GM19324 (cell line): ENCODE measurements at regions not wholly inside any gene's neighbourhood (a gene's known extent, or its start where the extent isn't known, plus 50 kb on each side); places are given as distances from the start of the nearest gene placed in this dataset.
A peak's percentile ranks its signal among the peaks of the same experiment; 100 is the strongest.

ENCODE experiments used
- ATAC-seq: cut with Tn5 transposase; IDR thresholded peaks from one replicate; pipeline ENCODE4 v1.9.1; 2021; ENCODE audit warnings: mild to moderate bottlenecking, moderate library complexity; ENCODE audit not compliant: unreplicated experiment, low FRiP score

- ATAC-seq, result no peak
These were observed 552.1 kb downstream of the TFEC start for GRCh38 chr7:115478426-115478825.

DNA sequence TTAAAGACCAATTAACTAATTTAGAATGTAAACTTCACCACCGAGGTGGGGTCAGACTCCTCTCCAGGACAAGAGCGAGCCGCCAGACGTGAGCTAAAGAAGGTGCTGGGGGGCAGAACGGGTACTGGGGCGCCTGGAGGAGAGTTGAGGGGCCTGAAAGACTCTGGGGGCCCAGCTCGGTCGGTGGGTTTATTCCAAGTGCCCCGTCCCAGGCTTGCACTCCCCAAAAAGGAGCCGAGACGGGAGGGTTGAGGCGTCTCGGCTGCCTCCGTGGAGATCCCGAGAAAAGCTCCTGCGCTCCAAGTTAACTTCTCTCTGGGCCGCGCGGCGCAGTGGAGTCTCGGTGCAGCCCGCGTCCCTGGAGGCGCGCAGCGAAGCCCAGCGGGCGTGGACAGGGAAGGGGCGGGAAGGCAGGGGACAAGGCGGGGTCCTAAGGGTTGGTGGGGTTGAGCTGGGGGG is 553.3 kb downstream of the TFEC start:
- ATAC-seq, result no peak

DNA sequence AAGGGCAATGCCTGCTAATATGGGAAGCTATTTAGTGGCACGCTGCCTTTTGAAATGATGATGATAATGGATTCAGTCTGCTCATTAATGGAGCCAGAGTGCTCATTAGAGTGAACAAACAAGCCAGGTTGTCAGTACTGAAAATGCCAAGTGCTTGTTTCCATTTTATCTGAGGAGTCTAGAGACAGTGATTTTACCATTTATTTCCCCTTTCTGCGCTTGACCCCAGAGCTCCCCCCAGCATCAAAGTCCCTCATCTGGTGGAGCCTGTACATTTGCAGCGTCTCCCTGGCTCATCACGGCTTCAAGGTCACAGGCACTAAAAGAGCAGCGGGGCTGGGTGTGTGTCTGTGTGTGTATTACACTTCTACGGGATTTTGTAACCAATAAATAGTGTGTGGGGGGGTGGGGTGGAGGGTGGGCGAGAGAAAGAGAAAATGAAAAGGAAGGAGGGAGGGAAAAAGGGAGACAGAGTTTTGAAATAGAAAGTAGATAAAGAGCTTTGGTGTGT is 553.8 kb downstream of the TFEC start:
- ATAC-seq, result no peak

GRCh38 chr7:115475761-115476385 is 554.0 kb downstream of the MDFIC start:
- no peak for ATAC-seq

DNA sequence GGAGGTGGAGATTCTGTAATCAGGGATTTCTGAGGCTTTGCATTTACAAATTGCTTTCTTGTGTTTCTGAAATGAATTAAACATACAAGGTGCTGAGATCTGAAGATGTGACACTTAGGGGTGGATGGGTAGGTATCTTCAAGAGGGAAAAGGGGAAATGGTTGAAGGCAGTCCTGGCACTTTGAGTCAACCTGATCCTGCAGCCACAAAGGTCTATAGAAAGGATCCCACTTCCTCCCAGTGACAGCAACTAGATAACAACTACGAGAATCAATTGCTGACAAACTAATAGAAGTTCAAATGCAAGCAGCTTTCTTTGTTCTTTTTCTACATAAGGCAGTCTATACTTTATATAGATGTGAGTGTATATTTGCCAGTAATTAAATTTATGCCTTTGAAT is 553.3 kb downstream of the MDFIC start:
- no peak for ATAC-seq

GRCh38 chr7:115474137-115474536 is 552.2 kb downstream of the MDFIC start:
- ATAC-seq, result no peak

GRCh38 chr7:115471891-115472290 is 550.0 kb downstream of the MDFIC start:
- no peak for ATAC-seq

GRCh38 chr7:115462301-115463015 is 540.6 kb downstream of the MDFIC start:
- no peak for ATAC-seq

GRCh38 chr7:115449689-115450088 is 527.8 kb downstream of the MDFIC start:
- ATAC-seq, result no peak

DNA sequence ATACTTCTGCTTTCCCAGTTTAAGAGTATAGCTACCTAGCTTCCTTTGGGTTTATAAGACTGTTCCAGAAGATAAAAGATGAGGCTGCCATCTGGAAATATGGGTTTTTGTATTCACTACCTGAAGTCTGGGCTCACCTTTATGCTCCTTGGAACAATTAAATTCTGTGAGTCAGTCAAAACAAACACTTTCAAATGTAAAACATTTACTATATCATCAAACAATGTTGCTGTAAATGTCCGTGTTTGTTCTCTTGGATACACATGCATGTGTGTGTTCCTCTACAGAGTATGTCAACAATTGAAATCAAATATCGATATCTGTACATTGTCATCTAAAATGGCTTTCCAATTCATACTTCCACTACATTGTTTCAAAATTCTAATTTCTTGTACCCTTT is 525.6 kb downstream of the MDFIC start:
- no peak for ATAC-seq

GRCh38 chr7:115441033-115441432 is 519.1 kb downstream of the MDFIC start:
- no peak for ATAC-seq

DNA sequence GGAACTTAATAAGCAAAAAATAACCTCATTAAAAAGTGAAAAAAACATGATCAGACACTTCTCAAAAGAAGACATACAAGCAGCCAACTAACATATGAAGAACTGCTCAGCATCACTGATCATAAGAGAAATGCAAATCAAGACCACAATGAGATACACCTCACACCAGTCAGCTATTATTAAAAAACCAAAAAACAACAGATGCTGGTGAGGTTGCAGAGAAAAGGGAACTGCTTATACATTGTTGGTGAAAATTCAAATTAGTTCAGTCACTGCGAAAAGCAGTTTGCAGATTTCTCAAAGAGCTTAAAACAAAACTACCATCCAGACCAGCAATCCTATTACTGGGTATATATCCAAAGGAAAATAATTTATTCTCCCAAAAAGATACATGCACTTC is 513.3 kb downstream of the MDFIC start:
- peak; percentile 93 for ATAC-seq

DNA sequence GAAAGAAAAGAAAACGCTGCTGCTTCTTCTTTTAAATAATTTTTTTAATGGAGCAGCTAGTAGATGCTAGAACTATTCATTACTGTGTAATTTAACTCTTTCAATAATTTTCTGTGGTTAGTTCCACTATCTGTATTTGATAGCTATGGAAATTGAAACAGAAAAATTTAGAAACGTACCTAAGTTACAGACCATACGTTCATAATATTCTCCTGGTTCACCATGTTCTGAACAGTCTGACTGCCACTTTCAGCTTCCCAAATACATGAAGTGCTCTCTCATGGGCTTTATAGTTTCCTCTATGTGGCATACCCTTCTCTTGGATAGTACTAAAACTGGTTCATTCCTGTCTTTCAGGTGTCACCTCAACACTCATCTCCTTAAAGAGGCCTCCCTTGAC is 508.0 kb downstream of the MDFIC start:
- no peak for ATAC-seq

DNA sequence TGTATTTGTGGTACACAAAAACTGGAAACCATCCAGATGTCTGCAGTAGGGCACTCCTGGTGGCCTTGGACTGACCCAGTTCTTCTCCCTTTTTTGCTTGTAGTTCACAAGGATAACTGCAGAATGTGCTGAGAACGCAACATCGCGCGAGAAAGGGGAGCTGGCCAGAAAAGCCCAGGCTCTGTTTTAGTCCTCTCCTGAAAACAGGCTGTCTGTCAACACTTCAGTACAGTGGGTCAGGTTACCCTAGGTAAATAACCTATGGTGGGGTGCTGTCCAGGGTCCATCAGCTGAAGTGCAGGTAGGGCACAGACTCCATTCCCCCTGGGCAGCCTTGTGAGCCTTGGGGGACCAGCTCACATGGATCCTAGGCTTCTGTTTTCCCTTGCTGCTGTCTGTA is 495.8 kb downstream of the MDFIC start:
- no peak for ATAC-seq

- peak; percentile 82 for ATAC-seq
These were observed 489.2 kb downstream of the MDFIC start for GRCh38 chr7:115410972-115411686.

- peak; percentile 18 for ATAC-seq
These were observed 488.5 kb downstream of the MDFIC start for GRCh38 chr7:115410434-115410820.

- no peak for ATAC-seq
These were observed 488.0 kb downstream of the MDFIC start for GRCh38 chr7:115409682-115410433.

- ATAC-seq, result no peak
These were observed 484.3 kb downstream of the MDFIC start for GRCh38 chr7:115406219-115406618.

- ATAC-seq, result no peak
These were observed 465.2 kb downstream of the MDFIC start for GRCh38 chr7:115387137-115387536.

- no peak for ATAC-seq
These were observed 457.4 kb downstream of the MDFIC start for GRCh38 chr7:115379321-115379720.

DNA sequence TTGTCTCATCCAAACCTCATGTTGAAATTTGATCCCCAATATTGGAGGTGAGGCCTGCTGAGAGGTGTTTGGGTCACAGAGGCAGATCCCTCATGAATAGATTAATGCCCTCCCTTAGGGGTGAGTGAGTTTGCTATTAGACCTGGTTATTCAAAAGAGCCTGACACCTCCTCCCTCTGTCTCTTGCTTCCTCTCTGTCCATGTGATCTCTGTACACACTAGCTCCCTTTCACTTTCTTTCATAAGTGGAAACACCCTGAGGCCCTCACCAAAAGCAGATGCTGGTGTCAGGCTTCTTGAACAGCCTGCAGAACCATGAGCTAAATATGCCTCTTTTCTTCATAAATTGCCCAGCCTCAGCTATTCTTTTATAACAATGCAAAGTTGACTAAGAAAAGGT is 447.1 kb downstream of the MDFIC start:
- no peak for ATAC-seq
